NB4 (cell line): ENCODE measurements at regions not wholly inside any gene's neighbourhood (a gene's known extent, or its start where the extent isn't known, plus 50 kb on each side); places are given as distances from the start of the nearest gene placed in this dataset.

Experiments
- CTCF ChIP-seq: IDR thresholded peaks from one replicate; pipeline ENCODE4 v1.5.1; 2012; ENCODE audit warnings: low read depth, low read length
- MAX ChIP-seq: IDR thresholded peaks from 2 replicates; pipeline ENCODE4 v1.6.1; 2011; ENCODE audit warnings: low read depth, low read length
- MYC ChIP-seq: IDR thresholded peaks from 2 replicates; pipeline ENCODE4 v1.6.1; 2011; ENCODE audit warnings: low read depth, low read length
- POLR2A ChIP-seq: IDR thresholded peaks from 2 replicates; pipeline ENCODE4 v1.6.1; 2011; ENCODE audit warnings: mild to moderate bottlenecking; ENCODE audit not compliant: insufficient read length; ENCODE audit errors: extremely low read depth

GRCh38 chr2:107430006-107430405 lies 396.7 kb upstream of the RGPD4 start:
- TF ChIP-seq CTCF, result no peak
- TF ChIP-seq POLR2A, result no peak
- TF ChIP-seq MAX, result no peak
- no peak for TF ChIP-seq MYC
